Tibial nerve (tissue), 4 donors: ENCODE measurements at regions not wholly inside any gene's neighbourhood (a gene's known extent, or its start where the extent isn't known, plus 50 kb on each side); places are given as distances from the start of the nearest gene placed in this dataset.

Experiments
- CTCF ChIP-seq, 5 experiments: fragments of 200-600 bp in 3 of 5; fragments of 450-650 bp in 2 of 5; sonication (generic) in 3 of 5; IDR thresholded peaks; one replicate each; pipeline ENCODE4 v1.5.1; 2016 to 2019; ENCODE audit warnings: antibody characterized with exemption in 5 of 5, mild to moderate bottlenecking in 3 of 5, moderate library complexity in 2 of 5
- EP300 ChIP-seq, 2 donors: sonication (generic); formaldehyde crosslinking; IDR thresholded peaks; one replicate each; pipeline ENCODE4 v1.6.1; 2017; ENCODE audit warnings: antibody characterized with exemption in 2 of 2, mild to moderate bottlenecking in 1 of 2
- POLR2A ChIP-seq, 2 donors: fragments of 450-650 bp; IDR thresholded peaks; one replicate each; pipeline ENCODE4 v1.6.1; 2017; ENCODE audit warnings: antibody characterized with exemption in 2 of 2, mild to moderate bottlenecking in 2 of 2, moderate library complexity in 2 of 2

- TF ChIP-seq EP300 (IDR thresholded peaks at IDR 0.05) (no peak), CTCF (IDR thresholded peaks at IDR 0.05) (no peak), POLR2A (IDR thresholded peaks at IDR 0.05) (no peak)
Measured at GRCh38 chr9:100879884-100880283, 148.6 kb upstream of the PLPPR1 start.
